NCI-H69 (cell line): ENCODE measurements at regions not wholly inside any gene's neighbourhood (a gene's known extent, or its start where the extent isn't known, plus 50 kb on each side); places are given as distances from the start of the nearest gene placed in this dataset.
"Not testable (repeated sequence)": the region's sequence is repeated elsewhere in the genome, so short reads cannot be mapped to it uniquely, and the experiment has no call there.

ENCODE experiments used
- DNase-seq: peaks from one replicate; lab custom pipeline; 2025; lab: John Stamatoyannopoulos, UW

DNA sequence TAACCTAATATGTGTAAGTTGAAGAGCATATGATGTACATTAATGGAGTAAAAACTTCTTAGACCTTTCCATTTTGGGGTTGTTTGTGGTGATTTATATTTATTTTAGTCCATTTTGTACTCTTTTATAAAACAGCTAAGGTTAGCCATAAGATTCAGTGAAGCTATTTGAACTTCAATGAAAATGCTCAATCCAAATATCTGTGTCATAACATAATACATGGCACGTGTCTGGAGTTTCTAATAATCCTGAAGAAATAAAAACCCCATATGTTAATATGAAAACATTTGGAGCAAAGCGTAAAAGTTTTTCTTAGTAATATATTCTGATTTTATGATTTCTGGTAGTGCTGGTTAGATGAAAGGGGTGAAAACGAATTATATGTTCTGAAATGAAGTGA is 1729.7 kb downstream of the PCDH9 start:
- DNase-seq: no peak

DNA sequence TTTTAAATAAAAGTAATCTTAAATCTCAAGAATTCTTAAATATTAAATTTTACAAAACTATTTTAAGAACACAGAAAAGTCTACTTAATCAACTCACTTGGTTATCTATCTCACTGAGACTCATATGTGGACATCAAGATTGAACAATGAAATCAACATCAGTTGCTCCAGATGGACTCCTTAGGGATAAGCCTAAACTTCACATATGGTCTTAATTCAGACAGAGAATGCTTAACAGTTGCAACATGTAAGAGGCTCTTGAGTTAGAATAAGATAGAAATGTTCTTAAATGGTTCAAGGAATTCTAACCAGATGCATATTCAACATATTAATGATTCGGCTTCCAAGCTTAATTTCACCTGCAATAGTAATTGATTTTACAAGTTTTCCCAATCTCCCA is 1730.9 kb downstream of the PCDH9 start:
- DNase-seq: no peak

DNA sequence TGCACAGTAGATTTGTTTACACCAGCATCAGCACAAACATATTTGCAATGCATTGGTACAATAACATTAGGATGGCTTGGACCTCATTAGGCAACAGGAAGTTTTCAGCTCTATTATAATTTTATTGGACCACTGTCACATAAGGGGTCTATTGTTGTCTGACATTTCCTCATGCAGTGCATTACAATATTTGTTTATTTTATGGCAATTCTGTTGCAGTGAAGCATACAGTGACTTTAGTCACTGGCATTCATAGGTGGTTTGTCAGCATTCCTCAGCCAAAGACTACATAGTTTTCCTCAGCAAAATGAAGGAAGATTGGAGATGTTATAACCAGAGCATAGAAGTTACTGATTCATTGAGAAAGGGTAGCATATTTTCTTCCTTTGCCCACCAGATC is 1732.9 kb downstream of the PCDH9 start:
- DNase-seq: peak; percentile 19

DNA sequence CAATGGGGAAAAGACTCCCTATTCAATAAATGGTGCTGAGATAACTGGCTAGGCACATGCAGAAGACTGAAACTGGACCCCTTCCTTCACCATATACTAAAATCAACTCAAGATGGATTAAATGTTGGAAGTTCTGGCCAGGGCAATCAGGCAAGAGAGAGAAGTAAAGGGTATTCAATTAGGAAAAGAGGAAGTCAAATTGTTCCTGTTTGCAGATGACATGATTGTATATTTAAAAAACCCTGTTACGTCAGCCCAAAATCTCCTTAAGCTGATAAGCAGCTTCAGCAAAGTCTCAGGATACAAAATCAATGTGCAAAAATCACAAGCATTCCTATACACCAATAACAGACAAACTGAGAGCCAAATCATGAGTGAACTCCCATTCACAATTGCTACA is 1739.4 kb downstream of the PCDH9 start:
- DNase-seq: not testable (repeated sequence)

DNA sequence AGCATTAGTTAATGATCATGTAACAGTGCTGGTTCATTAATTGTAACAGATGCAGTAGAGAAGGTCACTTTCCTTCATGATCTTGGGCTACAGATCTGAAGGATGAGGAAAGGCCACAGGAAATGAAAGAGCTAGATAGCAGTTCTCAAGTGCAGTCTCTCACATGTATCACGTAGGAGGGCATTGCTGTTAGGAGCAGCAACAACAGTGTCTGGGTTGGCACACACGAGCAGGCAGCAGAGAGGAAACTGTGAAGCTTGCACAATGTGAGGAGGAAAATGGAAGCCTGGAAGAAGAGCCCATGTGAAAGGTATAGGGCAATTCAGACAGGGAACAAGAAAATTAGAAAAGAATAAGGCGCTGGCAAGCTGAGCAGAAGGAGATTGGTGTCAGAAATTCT is 1741.5 kb downstream of the PCDH9 start:
- peak; percentile 16 for DNase-seq

DNA sequence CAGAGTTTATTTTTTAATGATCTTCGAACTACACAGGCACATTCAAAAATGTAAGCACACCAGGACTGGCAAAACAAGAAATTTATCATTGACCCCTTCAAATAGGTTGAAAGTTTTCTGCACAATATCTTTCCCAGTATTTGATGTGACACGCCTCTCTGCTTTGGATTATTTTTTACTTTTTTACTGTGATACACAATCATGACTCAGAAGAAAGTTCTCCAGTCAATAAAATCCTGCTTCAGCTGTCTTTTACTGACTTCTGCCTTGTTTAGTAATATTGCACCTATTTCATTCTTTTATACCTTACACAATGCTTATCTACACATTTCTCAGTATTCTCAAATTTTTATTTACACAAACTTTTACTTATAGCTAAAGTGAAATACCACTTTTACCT is 1750.4 kb downstream of the PCDH9 start:
- DNase-seq: no peak

DNA sequence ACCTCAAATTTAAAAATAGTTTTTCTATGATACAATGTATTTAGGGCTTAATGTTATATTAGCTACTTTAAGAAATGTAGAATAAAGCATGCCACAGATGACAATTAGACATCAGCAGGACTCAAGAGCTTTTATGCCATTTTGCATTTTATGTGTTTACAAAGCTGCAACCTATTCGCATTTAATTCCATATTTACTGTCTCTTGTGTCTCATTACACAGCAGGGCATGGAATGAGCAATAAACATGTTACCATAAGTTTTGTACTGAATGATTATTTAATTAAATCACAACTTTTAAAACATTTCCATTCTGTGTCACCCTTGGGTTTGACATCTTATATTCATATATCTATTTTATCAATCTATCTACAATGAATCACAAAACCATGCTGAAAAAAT is 1756.9 kb downstream of the PCDH9 start:
- DNase-seq: peak; percentile 36

DNA sequence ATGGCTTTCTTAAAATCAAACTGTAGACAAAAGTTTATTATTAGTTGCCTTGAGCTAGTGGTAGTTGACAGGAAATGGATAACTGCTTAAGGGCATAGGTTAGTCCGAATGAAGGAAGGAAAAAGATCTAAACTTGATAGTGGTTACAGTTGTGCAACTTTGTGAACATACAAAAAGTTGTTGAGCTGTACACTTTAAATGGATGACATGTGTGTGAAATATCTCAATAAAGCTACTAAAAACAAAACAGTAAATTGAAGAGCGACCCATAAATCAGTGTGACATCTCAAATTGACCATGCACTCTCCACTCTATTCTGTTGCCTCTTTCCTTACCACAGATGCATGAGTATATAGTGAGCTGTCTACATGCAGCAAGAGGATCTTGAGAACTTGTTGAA is 1757.8 kb downstream of the PCDH9 start:
- DNase-seq: peak; percentile 37

DNA sequence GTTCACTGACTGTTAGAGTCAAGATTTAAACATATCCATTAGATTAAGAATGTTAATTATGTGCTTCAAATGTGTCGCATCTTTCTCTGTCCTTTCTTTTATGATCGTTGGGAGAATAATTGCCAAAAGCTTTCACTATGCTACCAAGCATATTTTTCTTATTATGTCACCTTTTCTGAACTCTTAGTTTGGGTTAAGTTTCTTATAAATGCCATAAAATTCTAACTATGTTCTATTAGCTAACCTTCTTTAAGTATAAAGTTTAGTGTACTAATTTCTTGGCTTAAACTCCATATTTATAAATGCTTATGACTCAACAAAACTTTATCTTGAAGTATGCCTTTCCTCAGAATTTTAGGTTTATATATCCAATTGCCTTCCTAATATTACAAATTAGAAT is 1759.4 kb downstream of the PCDH9 start:
- no peak for DNase-seq

DNA sequence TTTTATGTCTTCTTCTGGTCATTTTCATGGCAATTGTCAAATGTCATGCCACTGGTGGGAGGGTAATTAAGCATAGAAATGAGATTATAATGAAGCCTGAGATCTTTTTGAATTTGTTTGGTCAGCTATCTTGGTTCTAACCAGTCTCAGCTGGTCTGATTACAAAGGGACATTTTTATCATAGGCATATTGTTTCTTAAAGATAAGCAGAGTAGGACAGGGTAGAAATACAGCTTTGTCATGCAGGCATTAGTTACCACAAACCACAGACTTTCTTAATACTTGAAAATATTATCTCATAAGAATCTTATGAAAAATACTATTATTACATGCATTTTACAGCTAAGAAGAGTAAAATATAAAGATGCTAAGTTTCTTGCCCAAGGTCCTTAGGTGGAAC is 1761.5 kb downstream of the PCDH9 start:
- DNase-seq: no peak

DNA sequence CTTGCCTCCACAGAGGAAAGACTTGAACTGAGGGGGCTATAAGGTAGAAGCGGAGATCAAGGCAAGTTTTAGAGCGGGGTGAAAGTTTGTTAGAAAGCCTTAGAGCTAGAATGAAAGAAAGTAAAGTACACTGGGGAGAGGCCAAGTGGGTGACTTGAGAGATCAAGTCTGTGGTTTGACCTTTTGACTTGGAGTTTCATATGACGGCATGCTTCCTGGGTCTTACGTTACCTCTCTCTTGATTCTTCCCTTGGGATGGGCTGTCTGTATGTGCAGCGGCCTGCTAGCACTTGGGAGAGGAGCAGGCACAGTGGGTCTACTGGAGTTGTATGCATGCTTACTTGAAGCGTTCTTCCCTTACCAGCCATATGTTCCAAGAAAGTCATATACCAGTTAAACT is 1768.5 kb downstream of the PCDH9 start:
- DNase-seq: no peak

DNA sequence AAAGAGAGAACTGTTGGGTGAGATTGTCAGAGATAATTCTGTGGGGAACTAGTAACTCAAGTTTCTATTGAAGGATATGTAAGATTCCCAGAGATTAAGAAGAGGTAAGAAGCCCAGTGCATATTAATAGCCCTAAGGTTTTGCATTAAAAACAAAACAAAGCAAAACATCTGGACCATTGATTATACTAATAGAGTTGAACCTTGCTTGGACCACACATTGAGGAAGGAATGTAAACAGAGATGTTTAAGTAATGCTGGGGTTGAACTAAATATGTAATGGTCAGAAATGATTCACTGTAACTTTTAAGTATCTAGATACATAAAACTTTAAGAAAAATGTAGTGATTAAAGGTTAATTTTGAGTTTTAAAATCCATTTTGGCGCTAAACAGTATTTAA is 1770.0 kb downstream of the PCDH9 start:
- DNase-seq: no peak

DNA sequence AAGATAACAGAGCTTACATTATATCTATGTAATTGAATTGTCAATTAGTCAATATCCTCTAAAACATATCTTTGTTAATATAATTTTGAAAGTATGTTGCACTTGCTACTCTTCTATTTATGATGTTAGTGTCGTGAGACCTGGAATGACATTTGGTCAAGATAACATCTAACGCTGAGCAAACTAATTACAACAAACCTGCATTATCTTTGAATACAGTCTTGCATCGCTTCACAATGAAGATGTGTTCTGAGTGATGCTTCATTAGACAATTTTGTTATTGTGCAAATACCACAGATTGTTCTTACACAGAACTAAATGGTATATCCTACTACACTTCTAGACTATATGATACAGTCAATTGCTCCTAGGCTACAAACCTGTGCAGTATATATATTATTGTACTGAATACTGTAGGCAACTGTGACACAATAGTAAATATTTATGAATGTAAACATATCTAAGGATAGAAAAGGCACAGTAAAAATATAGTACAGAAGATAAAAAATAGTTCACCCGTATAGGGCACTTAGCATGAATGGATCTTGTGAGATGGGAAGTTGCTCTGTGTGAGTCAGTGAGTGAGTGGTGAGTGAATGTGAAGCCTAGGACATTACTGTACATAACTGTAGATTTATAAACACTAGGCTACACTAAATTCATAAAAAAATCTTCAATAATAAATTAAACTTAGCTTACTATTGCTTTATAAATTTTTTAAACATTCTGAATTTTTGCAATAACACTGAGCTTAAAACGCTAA is 1773.8 kb downstream of the PCDH9 start:
- peak; percentile 85 for DNase-seq

DNA sequence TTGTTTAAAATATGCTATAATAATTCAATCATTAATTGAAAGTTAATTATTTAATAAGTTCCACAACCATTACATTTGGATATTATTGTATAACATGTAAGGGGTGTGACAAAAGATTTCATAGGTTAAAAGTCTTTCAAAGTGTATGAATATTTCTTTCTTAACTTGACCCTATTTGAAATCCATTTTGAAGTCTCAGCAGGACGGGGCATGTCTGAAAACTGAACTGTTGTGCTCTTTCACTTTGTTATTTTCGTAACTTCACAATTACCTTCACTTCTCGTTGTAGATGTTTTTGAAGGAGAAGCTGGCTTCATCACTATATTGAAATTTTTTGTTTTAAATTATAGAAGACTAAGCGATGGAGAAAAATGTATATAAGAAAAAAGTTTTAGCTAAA is 1775.7 kb downstream of the PCDH9 start:
- DNase-seq: no peak

DNA sequence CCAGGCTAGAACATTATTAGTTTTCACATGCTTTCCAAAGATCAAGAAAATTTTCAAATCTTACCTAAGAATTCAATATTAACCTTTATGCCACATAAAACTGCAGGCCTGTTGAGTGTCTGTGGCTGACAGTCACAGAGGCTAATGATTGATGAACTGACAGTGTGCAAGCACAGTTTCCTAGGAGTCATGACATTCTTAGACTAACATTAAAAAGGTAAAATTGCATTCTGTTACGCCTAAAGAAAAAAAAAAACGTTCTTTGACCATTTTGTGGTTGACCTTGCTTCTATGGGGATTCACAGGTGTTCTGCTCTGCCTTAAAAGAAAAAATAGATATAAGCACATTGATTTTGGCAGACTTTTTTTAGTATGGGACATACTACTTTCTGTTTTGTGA is 1776.2 kb downstream of the PCDH9 start:
- peak; percentile 27 for DNase-seq

DNA sequence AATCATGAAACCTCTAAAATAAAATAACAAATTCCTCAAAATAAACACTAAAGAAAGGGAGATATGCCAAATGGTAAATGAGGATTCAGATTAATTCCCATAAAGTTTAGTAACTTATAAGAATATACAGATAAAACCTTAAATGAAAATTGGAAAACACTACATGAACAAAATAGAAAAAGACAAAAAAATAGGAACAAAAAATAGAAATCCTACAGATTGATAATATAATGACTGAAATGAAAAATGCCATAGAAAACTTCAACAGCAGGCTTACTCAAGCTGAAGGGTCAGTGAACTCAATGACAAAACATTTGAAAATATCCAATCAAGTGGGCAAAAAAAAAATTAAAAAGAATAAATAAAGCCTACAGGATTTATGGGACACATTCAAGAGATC is 1784.8 kb downstream of the PCDH9 start:
- DNase-seq: no peak

DNA sequence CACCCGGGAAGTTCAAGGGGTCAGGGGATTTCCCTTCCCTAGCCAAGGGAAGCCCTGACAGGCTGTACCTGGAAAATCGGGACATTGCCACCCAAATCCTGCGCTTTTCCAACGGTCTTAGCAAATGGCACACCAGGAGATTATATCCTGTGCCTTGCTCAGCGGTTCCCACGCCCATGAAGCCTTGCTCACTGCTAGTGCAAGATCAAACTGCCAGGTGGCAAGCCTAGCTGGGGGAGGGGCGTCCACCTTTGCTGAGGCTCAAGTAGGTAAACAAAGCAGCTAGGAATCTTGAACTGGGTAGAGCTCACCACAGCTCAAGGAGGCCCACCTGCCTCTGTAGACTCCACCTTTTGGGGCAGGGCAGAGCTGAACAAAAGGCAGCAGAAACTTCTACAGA is 1794.5 kb downstream of the PCDH9 start:
- no peak for DNase-seq

DNA sequence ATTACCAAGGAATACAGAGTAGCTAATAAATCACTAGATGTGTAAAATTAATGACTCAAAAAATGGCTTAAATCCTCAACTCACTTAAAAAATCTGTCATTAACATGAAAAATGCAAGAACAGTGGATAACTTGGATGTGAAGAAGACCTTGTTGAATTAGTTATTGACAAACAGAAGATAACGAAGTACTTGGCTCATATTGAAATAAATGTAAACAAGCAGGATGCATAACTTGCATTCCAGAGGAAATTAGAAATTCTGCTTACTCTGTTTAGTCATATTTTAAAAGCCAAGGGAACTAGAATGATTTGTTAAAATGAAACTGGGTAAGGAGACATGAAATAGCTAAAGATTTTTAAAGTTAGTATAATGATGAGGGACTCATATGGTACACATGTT is 1812.2 kb downstream of the PCDH9 start:
- DNase-seq: no peak

DNA sequence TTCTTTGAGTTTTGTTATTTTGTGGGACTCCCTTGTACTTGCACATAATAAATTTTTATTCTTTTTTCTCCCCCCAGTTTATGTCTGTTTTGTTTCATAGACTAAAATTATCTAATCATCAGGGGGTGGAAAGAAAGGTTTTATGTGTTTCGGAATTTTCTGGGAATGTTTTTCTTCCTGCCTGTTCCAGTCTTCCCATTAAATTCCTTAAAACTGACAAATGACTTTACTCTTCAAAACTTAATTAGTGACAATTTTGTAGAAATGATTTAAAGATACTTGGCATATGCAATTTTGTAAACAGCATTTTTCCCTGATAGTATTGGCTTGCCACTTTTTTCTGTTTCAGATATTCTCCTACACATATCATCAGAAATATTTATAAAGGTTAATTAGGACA is 1813.4 kb downstream of the PCDH9 start:
- DNase-seq: no peak

DNA sequence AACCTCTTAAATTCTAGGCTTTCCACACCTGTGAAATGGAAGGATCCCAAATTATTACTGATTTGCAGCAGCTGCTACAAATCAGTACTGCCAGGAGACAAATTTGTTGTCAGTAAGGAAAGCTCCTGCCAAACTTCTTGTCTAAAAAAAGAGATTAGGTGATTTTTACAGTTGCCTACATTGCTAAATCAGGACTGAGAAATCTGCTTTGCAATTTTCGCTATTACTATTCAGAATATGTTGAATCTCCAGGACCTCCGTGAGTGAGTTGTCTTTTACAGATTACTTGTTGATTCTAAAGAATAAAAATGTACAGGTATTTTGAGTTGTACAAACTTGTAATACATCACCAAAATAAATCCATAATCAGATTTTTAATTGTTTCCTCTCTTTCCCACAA is 1815.9 kb downstream of the PCDH9 start:
- no peak for DNase-seq

DNA sequence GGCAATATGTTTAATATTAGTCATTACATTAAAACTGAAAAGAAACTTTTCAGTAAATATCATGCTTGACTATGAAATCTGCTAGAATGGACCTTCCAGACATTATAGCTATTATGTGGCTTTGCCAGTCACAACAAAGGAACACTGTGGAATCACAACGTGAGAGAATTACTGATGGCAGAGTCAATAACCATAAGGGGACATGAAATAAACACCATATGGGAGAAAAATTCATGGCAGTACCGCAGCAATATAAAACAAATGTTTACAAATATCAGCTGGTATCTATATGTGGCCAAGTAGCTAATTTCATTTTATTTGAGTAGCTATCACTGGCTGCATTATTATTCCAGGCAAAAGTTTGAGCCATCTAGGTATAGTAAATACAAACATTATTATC is 1818.6 kb downstream of the PCDH9 start:
- DNase-seq: peak; percentile 36

DNA sequence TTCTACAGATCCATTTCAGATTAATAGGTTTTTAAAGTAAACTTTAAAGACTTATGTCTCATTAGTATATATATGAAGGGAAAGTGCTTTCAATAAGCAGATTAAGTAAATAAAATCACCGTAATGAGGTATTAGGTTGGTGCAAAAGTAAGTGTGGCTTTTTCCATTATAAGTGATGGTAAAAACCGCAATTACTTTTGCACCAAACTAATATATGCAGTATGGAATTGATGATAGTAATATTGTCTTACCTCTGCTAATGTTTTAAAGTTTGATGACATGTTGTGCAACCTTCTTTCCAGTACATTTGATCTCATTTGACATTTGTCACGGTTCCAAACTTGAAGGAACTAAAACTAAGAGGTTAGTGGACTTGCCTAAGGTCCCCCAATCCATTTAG is 1819.3 kb downstream of the PCDH9 start:
- DNase-seq: no peak

DNA sequence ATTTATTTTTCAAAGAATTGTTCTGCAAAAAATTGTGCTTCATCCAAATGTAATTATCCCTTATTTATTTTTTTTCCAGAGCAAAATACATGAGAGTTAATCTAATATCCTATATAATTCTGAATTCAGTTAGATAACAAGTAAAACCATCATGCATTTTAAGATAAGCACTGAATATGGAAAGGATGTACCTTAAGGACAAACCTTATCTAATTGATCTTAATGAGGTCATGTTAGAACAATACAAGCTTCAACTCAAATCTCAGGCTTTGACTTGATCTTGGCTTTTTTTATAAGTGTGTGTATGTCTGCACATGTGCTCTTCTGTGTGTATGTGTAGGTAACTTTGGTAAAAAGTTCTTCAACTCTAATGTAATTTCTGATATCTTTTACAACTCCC is 1828.8 kb downstream of the PCDH9 start:
- peak; percentile 18 for DNase-seq

DNA sequence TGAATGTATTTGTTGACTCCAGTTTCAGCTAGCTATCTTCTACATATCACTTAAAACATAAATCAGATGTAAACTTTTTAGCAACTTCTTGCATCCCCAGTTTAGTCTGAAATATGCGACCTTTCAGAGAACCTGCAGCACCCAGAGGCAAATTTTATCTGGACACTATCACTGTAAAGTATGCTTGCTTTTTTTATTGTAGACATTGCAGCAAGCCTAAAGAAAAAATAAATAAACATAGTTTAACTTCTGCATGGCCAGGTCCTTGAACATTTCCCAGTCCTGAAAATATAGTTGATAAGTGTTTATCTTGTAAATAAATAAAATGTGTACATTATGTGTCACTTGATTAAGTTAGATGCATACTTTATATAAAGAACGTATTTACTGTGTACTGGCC is 1829.4 kb downstream of the PCDH9 start:
- DNase-seq: no peak
